Stimulated activated CD4-positive, alpha-beta T cell treated with anti-CD3 and anti-CD28 coated beads, Interleukin-12 subunit alpha, Interleukin-12 subunit beta, amount 100 ng/mL, for 24 hours (primary cell): ENCODE measurements at regions not wholly inside any gene's neighbourhood (a gene's known extent, or its start where the extent isn't known, plus 50 kb on each side); places are given as distances from the start of the nearest gene placed in this dataset.
"Not testable (repeated sequence)": the region's sequence is repeated elsewhere in the genome, so short reads cannot be mapped to it uniquely, and the experiment has no call there.

ENCODE experiments used
- DNase-seq, 2 experiments: peaks; one replicate each; pipeline ENCODE4 v3.0.0-alpha.2; 2020; ENCODE audit warnings: low read depth in 2 of 2

GRCh38 chr5:67576112-67576511 lies 379.5 kb upstream of the CD180 start:
- DNase-seq = no peak

GRCh38 chr5:67575087-67575486 lies 378.5 kb upstream of the CD180 start:
- DNase-seq = no peak

DNA sequence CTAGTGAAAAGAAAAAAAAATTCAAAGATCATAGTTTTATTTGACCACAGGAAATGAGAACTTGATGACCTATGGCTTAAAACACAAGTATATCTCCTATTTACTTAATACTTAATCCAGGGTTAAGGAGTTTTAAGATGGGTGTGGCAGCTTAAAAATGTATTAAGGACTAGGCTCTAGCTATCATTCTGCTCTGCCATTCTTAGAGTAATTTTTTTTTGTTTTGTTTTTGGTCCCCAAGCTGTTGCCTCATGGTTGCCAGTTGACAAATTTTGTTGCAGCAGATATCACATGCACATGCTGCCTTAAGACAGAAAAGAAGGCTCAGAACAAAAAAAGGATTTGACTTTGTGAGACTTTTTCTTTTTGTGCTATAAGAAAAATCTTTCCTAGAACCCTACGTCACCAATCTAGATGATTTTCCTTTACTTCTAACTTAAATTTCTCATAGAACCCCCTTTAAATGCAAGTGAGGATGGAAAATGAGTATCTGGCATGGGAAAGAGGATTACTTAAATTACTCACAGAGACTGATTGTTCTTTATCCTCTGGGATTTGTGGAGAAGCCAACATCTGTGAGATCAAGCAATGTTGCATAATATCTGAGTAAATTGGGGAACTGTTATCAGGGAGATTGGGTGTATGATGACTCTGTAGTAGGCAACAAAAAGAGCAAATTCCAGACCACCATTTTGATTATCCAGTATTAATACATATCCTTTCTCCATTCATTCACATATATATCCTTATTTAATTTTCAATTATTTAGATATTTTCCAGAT lies 364.7 kb upstream of the CD180 start:
- no peak for DNase-seq

DNA sequence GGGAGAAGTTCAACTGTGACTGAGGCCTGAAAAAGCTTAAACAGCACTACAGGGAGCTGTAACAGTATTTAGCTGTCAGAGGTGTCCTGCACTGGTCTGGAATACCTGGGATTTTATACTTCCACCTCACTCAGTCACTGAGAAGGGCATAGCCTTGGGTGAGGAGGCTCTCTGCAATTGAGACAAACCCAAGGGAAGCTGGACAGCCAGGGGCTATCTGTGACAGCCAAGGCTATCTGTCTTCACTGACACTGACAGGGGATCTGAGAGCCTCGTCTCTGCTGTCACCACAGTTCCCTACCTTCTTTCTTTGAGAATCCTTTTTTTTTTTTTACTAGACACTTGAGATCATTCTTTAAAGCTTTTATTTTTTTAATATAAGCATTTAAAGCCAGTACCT lies 356.2 kb upstream of the CD180 start:
- DNase-seq = no peak

DNA sequence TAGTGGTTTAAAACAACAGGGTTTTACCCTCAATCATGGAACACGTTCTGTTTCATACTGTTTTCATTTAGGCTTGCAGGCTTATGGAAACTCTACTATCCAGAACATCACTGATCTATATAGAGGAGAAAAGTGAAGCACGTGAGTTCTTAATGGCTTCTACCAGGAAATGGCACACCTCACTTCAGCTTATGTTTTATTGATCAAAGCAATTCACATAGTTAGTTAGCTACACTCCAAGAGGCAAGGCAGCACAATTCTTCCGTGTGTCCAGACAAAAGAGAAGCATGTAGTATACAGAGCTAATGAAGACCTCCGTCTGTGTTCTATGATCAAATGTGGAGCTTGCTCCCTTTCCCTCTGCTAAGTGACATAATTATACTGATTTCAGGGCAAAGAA lies 353.3 kb upstream of the CD180 start:
- DNase-seq = no peak

- DNase-seq = no peak
Measured at GRCh38 chr5:67549296-67549618, 352.7 kb upstream of the CD180 start.

- no peak for DNase-seq
Measured at GRCh38 chr5:67548520-67549295, 352.1 kb upstream of the CD180 start.

DNA sequence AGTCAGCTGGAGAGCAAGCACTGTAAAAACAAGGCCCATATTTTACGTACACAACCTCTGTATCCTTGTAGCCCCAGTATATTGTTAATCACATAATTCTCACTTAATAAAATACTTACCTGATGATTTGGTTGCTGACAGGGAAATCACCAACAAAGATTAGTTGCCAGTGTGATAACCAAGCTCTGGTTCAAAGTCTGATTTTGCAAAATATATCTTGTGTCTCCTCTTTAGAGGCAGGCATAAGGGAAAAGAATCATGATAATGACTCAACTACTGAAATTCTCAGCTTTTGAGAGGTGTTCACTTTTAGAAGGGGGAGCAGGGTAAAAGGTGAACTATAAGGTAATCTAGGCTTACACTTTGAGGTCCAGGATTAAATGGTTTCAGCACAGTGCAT lies 351.1 kb upstream of the CD180 start:
- DNase-seq = no peak

DNA sequence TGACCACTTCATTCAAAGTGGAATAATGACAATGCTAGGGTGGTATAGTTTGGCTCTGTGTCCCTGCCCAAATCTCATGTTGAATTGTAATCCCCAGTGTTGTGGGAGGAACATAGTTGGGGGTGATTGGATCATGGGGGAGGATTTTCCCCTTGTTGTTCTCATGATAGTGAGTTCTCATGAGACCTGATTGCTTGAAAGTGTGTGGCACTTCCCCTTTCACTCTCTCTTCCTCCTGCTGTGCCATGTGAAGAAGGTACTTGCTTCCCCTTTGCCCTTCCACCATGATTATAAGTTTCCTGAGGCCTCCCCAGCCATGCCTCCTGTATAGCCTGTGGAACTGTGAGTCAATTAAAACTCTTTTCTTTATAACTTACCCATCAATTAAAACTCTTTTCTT lies 348.3 kb upstream of the CD180 start:
- DNase-seq = not testable (repeated sequence)

DNA sequence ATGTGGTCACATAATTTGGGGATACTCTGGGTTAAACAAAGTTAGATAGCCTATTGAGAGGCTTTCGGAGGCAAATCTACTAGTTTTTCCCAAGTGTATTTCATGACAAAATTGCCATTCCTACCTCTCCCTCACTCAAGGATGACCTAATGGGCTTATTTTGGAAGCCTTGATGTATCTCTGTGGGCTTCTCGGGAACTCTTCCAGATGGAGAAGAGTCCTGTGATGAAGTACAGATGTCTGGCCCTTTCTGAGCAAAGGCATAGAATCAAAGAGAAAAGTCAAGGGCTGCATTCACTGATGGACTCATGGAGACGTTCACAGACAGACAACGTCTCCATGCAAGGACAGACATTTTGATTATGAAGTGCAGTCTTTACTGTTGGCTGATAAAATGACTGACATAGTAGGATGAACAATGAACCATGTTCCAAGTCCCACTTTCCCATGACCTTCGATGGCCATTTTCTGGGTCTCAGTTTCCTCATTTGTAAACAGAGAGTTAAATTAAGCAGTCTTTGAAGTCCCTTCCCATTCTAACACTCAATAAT lies 347.2 kb upstream of the CD180 start:
- no peak for DNase-seq

- no peak for DNase-seq
Measured at GRCh38 chr5:67542479-67542878, 345.9 kb upstream of the CD180 start.

DNA sequence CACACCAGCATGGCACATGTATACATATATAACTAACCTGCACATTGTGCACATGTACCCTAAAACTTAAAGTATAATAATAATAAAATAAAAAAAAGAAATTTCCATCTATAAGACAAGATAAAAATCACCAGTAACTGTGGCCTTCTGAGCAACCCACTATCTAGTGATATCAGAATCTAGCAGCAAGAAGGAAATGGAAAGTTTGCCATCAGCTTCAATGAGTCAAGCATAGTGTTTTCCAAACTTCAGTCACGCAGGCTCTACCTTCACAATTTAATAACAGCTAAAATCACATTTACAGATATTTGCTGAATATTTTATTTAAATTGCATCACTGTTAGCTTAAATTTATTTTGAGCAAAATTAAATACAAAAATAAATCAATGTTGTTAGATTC lies 345.3 kb upstream of the CD180 start:
- DNase-seq = no peak

DNA sequence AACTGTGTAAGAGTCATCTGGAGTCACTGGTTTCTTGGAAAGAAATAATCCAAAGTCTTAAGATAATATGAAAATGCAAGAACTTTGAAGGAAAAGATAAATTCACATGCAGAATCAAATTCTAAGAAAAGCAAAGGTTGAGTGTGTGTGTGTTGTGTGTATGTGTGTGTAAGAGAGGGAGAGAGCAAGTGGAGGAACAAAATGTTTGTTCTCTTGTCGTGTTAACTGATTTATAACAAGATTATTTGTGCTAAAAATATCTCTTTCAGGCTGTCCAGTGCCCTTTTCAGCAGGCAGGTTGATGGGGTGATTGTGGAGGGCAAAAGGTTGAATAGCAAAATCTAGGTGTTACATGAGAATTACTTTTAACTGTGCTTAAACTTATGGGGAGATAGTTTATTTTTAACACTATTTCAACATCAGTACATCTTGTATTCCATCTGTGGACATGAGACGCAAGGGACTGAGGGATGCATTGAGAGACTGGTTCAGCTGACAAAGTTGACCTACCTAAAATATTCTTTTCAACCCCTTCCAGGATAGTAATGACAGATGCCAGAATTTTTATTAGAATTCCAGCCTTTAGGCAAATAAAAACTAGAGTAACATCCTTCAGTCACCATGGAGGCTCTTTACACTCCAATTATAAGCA lies 342.4 kb upstream of the CD180 start:
- no peak for DNase-seq

DNA sequence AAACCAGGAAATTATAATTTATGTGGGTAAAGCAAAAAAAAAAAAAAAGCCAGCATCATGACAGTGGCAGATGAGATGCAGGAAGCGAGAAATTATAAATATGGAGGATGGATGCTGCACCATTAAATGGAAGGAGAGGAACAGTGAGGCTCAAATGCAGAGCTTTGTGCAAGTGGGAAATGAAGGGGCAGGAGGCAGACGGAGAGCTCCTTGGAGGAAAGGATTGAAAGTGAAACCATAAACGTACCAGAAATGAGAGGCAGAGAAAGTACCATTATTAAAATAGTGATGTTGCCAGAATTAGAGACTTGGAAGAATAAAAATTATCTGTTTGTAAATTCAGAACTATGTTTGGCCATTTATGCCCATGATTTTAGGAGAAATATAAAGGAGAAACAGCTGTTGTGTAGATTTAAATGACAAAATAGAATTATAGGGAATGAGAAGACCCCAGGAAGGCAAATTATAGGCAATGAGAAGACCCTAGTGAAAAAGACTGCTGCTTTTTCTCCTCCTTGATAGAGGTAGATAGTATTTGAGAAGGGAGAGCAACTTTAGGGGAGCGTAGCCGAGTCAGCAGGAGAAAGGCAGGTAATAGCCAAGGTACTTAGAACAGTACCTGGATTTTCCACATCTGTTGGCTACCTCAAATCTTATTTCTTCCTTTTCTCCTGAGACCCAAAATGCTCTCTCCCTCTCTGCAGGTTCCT lies 341.0 kb upstream of the CD180 start:
- DNase-seq = no peak

DNA sequence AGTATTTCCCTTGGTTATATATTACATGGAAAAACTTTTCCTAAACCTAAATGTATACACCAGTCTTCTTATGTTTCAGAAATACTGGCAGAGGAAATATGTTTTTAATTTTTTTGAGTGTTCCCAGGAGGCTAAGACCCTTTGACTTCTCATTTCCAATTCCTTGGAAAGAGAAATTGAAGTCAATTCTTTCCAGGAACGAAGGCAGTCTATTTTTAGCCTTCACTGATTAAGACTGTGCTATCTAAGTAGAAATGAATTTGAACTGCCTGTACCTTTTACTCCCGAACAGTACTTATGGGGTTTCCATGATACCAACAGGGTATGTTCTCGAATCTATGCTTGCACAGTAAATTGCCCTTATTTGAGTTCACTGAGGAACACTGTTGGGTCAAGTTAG lies 340.3 kb upstream of the CD180 start:
- no peak for DNase-seq

DNA sequence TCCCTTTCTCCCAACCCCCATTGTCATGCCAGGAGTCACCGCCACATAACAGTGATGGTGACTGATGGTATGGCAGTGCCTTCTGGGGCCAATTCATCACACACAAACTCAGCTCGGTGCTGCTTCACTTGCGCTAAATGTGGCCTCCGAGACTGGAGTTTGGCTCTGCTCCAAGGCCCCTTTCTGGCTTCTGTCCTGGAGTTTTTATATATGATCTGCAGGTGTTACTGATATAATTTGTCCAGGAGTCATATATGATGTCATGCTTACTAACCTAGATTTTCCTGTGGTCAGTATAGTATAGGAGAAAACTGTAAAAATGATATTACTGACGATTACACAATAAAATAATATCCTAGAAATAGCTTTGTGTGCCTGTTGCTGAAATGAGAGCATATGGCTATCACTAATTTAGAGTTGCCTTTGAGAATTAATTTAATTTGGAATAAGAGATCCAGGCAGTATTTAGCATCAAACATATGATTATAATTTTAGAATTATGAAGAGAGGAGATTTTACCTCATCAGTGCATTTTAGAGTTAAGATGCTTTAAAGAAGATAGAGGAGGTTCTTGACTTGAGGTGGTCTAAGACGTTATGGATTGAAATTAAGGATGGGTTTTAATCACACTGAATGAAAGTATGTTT lies 334.1 kb upstream of the CD180 start:
- no peak for DNase-seq

DNA sequence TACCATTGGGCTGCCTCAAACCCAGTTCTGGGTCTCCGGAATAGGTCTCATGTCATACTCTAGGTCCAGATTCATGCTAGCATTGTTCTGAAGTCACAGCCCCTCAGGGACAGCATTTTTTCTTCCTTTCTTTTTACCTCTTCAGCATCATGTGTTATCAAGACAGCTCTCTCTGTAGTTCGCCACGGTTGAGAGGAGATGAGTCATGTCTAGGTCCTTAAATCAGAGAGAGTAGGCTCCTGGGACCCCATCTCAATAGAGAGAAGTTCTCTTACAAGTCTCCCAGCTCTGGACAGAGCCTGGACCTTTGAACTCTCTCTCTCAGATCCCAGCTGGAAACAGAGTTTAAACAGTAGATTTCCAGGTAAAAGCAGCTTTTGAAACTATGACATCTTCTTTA lies 332.4 kb upstream of the CD180 start:
- no peak for DNase-seq

DNA sequence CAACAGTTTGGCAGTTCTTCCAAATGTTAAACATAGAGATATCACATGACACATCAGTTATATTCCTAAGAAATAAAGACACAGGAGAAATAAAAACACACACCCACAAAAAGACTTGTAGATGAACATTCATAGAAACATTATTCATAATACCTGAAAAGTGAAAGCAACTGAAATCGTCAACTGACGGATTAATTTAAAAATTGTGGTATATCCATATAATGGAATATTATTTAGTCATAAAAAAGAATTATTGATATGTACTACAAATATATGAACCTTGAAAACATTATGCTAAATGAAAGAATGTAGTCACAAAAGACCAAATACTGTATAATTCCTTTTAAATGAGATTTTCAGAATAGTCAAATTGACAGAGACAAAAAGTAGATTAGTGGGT lies 330.2 kb upstream of the CD180 start:
- no peak for DNase-seq

DNA sequence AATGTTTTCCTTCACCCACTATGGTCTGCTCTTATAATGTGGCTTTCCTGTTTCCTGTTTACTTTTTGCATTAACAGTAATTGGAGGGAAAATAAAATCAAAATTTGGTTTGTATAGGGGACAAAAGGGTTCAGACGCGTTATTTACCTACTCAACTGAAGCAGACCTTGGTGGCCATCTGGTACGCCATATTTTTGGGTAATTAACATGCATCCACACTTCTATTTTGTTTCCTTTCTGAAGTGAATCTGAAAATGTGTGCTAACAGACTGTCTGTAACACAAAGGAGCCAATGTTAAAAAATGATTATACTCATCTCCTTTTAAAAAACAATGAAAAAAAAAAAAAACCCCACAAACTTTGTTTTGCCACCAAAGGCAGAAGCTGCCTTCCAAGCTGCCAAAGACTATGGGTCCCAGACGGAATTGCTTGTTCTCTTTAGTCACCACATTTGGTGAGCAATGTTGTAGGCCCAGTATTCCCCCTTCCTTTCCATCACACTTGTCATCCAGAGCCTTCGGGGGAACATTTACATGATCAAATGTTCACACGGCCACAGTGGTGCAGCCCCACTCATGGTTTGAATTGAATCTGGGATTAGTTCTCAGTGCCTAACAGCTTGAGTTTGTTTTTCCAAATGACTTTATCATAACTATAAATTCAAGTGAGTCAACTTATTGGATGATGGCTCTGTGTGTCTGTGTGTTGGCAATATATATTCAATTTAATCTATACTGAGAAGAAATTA lies 323.7 kb upstream of the CD180 start:
- no peak for DNase-seq

DNA sequence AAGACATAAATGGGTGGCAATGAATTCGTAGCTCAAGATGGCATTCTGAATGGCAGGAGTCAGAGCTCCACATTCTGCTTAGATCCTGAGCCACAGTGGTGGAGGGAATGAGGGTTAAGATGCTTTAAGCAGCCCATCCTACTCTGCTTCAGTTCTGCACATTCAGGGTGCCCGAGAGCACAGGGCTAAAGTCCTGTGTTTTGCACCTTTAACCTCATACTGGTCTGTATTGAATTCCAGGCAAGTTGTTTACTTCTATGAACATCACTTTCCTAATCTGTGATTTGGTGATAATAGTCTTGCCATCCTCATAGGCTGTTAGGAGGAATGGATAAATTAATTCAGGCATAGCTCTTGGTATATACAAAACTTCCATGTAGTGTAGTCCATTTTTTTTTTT lies 321.6 kb upstream of the CD180 start:
- no peak for DNase-seq
